Hepatic stellate cell (primary cell): ENCODE measurements at regions not wholly inside any gene's neighbourhood (a gene's known extent, or its start where the extent isn't known, plus 50 kb on each side); places are given as distances from the start of the nearest gene placed in this dataset.

ENCODE experiments used
- DNase-seq: peaks from one replicate; pipeline ENCODE4 v3.0.0; 2011; ENCODE audit warnings: low spot score

- DNase-seq: no peak
Observed at GRCh38 chr9:673264-673965, 168.1 kb upstream of the DMRT1 start.

- DNase-seq: no peak
Observed at GRCh38 chr9:673966-674526, 167.5 kb upstream of the DMRT1 start.

GRCh38 chr9:675697-676370 is 165.7 kb upstream of the DMRT1 start:
- DNase-seq: no peak

- no peak for DNase-seq
Observed at GRCh38 chr9:676780-677438, 164.6 kb upstream of the DMRT1 start.

- DNase-seq: no peak
Observed at GRCh38 chr9:677461-678097, 163.9 kb upstream of the DMRT1 start.

GRCh38 chr9:678897-679296 is 162.6 kb upstream of the DMRT1 start:
- DNase-seq: no peak

- no peak for DNase-seq
Observed at GRCh38 chr9:679462-679861, 162.0 kb upstream of the DMRT1 start.

- no peak for DNase-seq
Observed at GRCh38 chr9:680106-680505, 161.4 kb upstream of the DMRT1 start.

- no peak for DNase-seq
Observed at GRCh38 chr9:682633-683508, 158.6 kb upstream of the DMRT1 start.

GRCh38 chr9:683509-684021 is 157.9 kb upstream of the DMRT1 start:
- no peak for DNase-seq

GRCh38 chr9:684054-684890 is 157.2 kb upstream of the DMRT1 start:
- DNase-seq: no peak

GRCh38 chr9:684941-685340 is 156.6 kb upstream of the DMRT1 start:
- no peak for DNase-seq

GRCh38 chr9:686321-686813 is 155.1 kb upstream of the DMRT1 start:
- DNase-seq: no peak

- DNase-seq: no peak
Observed at GRCh38 chr9:687034-687785, 154.3 kb upstream of the DMRT1 start.

GRCh38 chr9:687994-688393 is 153.5 kb upstream of the DMRT1 start:
- DNase-seq: no peak

GRCh38 chr9:690517-691111 is 150.9 kb upstream of the DMRT1 start:
- DNase-seq: no peak

- DNase-seq: no peak
Observed at GRCh38 chr9:691825-692400, 149.6 kb upstream of the DMRT1 start.

- no peak for DNase-seq
Observed at GRCh38 chr9:692636-693129, 148.8 kb upstream of the DMRT1 start.
